ENCODE measurements at regions not wholly inside any gene's neighbourhood (a gene's known extent, or its start where the extent isn't known, plus 50 kb on each side); places are given as distances from the start of the nearest gene placed in this dataset.

DNA sequence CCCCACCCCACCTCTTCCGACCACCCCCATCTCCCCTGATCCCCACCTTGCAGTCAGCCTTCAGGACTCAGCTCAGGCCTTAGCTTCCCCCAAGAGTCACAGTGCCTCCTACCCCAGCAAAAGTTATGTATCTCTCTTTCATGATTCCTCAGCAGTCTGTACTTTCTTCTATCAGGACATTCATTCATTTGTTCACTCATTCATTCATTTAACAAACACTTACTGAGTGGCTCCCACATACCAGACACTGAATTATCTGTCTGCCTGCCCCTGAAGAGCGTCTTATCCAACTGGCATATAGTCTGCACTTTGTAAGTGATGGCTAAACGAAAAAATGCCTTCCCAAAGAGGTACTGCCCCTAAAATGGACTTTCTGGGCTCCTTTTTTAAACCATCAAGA is 114.4 kb upstream of the SLC35F3 start:
- intact Hi-C loops (cut with DNase I) = loop anchor here (10.0 kb wide), 1 partner anchor 275 kb away; no protein-coding TSS in a partner anchor
- no peaks in the 10 kb centered on the region for H3K36me3 ChIP-seq
- DNase-seq (ENCODE audit: low spot score in 2 of 2) = no peak
- TF ChIP-seq, protein P1, sequence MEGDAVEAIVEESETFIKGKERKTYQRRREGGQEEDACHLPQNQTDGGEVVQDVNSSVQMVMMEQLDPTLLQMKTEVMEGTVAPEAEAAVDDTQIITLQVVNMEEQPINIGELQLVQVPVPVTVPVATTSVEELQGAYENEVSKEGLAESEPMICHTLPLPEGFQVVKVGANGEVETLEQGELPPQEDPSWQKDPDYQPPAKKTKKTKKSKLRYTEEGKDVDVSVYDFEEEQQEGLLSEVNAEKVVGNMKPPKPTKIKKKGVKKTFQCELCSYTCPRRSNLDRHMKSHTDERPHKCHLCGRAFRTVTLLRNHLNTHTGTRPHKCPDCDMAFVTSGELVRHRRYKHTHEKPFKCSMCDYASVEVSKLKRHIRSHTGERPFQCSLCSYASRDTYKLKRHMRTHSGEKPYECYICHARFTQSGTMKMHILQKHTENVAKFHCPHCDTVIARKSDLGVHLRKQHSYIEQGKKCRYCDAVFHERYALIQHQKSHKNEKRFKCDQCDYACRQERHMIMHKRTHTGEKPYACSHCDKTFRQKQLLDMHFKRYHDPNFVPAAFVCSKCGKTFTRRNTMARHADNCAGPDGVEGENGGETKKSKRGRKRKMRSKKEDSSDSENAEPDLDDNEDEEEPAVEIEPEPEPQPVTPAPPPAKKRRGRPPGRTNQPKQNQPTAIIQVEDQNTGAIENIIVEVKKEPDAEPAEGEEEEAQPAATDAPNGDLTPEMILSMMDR (IDR thresholded peaks at IDR 0.05) = no peak
- H3K4me3 ChIP-seq = no peak overlapping the region
- H3K9me3 ChIP-seq = no peaks in the 10 kb centered on the region
- H3K27ac ChIP-seq = no peak overlapping the region
- no peaks in the 10 kb centered on the region for H3K4me1 ChIP-seq
- H3K27me3 ChIP-seq = no peaks in the 10 kb centered on the region

GRCh38 chr1:233790662-233791371 is 113.7 kb upstream of the SLC35F3 start:
- intact Hi-C loops (cut with DNase I) = loop anchor here (1.0 to 10.0 kb wide), 2 partner anchors 276 to 350 kb away; no protein-coding TSS in a partner anchor

GRCh38 chr1:233791372-233791703 is 113.1 kb upstream of the SLC35F3 start:
- Histone ChIP-seq H3K9me3 (no peaks in the 10 kb centered on the region), H3K27me3 (no peaks in the 10 kb centered on the region), H3K27ac (no peak overlapping the region), H3K4me3 (no peak overlapping the region), H3K4me1 (no peaks in the 10 kb centered on the region), H3K36me3 (no peaks in the 10 kb centered on the region)
- TF ChIP-seq, protein P1 (IDR thresholded peaks at IDR 0.05) = no peak
- no peak for DNase-seq (ENCODE audit: low spot score in 2 of 2)
- intact Hi-C loops (cut with DNase I) = loop anchor here (1.0 to 10.0 kb wide), 2 partner anchors 277 to 350 kb away; no protein-coding TSS in a partner anchor

More at GRCh38 chr1:233790662-233791371, 113.7 kb upstream of the SLC35F3 start:
- H3K4me3 ChIP-seq = no peak overlapping the region
- H3K4me1 ChIP-seq = no peaks in the 10 kb centered on the region
- H3K27ac ChIP-seq = no peak overlapping the region
- no peaks in the 10 kb centered on the region for H3K9me3 ChIP-seq
- no peaks in the 10 kb centered on the region for H3K36me3 ChIP-seq
- H3K27me3 ChIP-seq = no peaks in the 10 kb centered on the region
- peak in 1 of 2 donors; percentile 63 for DNase-seq (ENCODE audit: low spot score in 2 of 2)
- TF ChIP-seq, protein P1 (IDR thresholded peaks at IDR 0.05) = peak; percentile 68 to 83 (median 80)

GRCh38 chr1:233791721-233792120 is 112.8 kb upstream of the SLC35F3 start:
- Histone ChIP-seq H3K36me3 (no peaks in the 10 kb centered on the region), H3K4me3 (no peak overlapping the region), H3K4me1 (no peaks in the 10 kb centered on the region), H3K27me3 (no peaks in the 10 kb centered on the region), H3K9me3 (no peaks in the 10 kb centered on the region), H3K27ac (no peak overlapping the region)
- intact Hi-C loops (cut with DNase I) = loop anchor here (1.0 to 10.0 kb wide), 2 partner anchors 277 to 350 kb away; no protein-coding TSS in a partner anchor
- DNase-seq (ENCODE audit: low spot score in 2 of 2) = no peak
- TF ChIP-seq, protein P1 (IDR thresholded peaks at IDR 0.05) = no peak

DNA sequence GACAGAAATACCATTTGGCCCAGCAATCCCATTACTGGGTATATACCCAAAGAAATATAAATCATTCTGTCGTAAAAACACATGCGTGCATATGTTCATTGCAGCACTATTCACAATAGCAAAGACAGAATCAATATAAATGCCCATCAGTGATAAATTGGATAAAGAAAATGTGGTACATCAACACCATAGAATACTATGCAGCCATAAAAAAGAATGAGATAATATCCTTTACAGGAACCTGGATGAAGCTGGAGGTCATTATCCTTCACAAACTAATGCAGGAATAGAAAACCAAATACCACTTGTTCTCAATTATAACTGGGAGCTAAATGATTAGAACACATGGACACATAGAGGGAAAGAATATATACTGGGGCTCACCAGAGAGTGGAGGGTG is 109.6 kb upstream of the SLC35F3 start:
- TF ChIP-seq, protein P1 (IDR thresholded peaks at IDR 0.05) = no peak
- no peaks in the 10 kb centered on the region for H3K36me3 ChIP-seq
- no peaks in the 10 kb centered on the region for H3K9me3 ChIP-seq
- H3K27ac ChIP-seq = no peak overlapping the region
- H3K4me1 ChIP-seq = no peaks in the 10 kb centered on the region
- no peak for DNase-seq (ENCODE audit: low spot score in 2 of 2)
- intact Hi-C loops (cut with DNase I) = loop anchor here (10.0 kb wide), 1 partner anchor 280 kb away; no protein-coding TSS in a partner anchor
- H3K27me3 ChIP-seq = no peaks in the 10 kb centered on the region
- H3K4me3 ChIP-seq = no peak overlapping the region
